Natural killer cell (primary cell): ENCODE measurements at regions not wholly inside any gene's neighbourhood (a gene's known extent, or its start where the extent isn't known, plus 50 kb on each side); places are given as distances from the start of the nearest gene placed in this dataset.

Experiments used
- ATAC-seq, 3 donors: fragments of 150-1000 bp in 2 of 3; fragments of 200-7000 bp in 1 of 3; cut with Tn5 transposase; 1 replicate in 1 of 3; 2 replicates in 2 of 3; pipeline ENCODE4 v1.10.0; 2021; ENCODE audit warnings: mild to moderate bottlenecking in 2 of 3, moderate library complexity in 2 of 3
- DNase-seq, 2 donors: peaks; one replicate each; pipeline versions ENCODE4 v3.0.0 to v3.0.0-alpha.2; 2013 to 2021; ENCODE audit warnings: mixed read lengths in 1 of 2
- H3K27ac ChIP-seq: one replicate; pipeline ENCODE4 v1.5.1; 2013; ENCODE audit warnings: mild to moderate bottlenecking, low read length
- H3K27me3 ChIP-seq: one replicate; pipeline ENCODE4 v1.6.1; 2013; ENCODE audit warnings: low read length; ENCODE audit not compliant: control insufficient read depth, insufficient read depth
- H3K36me3 ChIP-seq: one replicate; pipeline ENCODE4 v1.6.1; 2013; ENCODE audit warnings: low read length; ENCODE audit not compliant: control insufficient read depth, insufficient read depth
- H3K4me1 ChIP-seq: one replicate; pipeline ENCODE4 v1.6.1; 2013; ENCODE audit warnings: low read length; ENCODE audit not compliant: control insufficient read depth, insufficient read depth
- H3K4me3 ChIP-seq: one replicate; pipeline ENCODE4 v1.5.1; 2013; ENCODE audit warnings: low read length
- H3K9me3 ChIP-seq: one replicate; pipeline ENCODE4 v1.6.1; 2013; ENCODE audit warnings: low read length; ENCODE audit not compliant: control insufficient read depth, insufficient read depth
- H3K27ac Mint-ChIP-seq, 2 donors: one replicate each; pipeline ENCODE4 v1.8.0; 2022; ENCODE audit warnings: mild to moderate bottlenecking in 2 of 2, mixed read lengths in 2 of 2, moderate library complexity in 1 of 2
- H3K27me3 Mint-ChIP-seq, 2 donors: one replicate each; pipeline ENCODE4 v1.8.0; 2022; ENCODE audit warnings: low read depth in 2 of 2, mixed read lengths in 2 of 2
- H3K36me3 Mint-ChIP-seq: one replicate; pipeline ENCODE4 v1.8.0; 2022; ENCODE audit warnings: mixed read lengths
- H3K4me1 Mint-ChIP-seq, 2 donors: one replicate each; pipeline ENCODE4 v1.8.0; 2022; ENCODE audit warnings: mixed read lengths in 2 of 2
- H3K4me3 Mint-ChIP-seq: one replicate; pipeline ENCODE4 v1.8.0; 2022; ENCODE audit warnings: mild to moderate bottlenecking, moderate library complexity, mixed read lengths
- H3K9me3 Mint-ChIP-seq, 2 donors: one replicate each; pipeline ENCODE4 v1.8.0; 2022; ENCODE audit warnings: mixed read lengths in 2 of 2
- CTCF ChIP-seq: fragments of 200-600 bp; IDR thresholded peaks from one replicate; pipeline ENCODE4 v1.8.0; 2022; ENCODE audit warnings: antibody characterized with exemption
- WGBS: methylation state at CpG from one replicate; pipeline ENCODE4 v1.1.7; 2013; ENCODE audit warnings: missing lambda C conversion rate; ENCODE audit not compliant: insufficient coverage; 5-methylcytosine and 5-hydroxymethylcytosine counted together
- intact Hi-C: fragments of 100-400 bp; cut with micrococcal nuclease; formaldehyde crosslinking; loops from one replicate; pipeline ENCODE4 v1.14.2; 2022

GRCh38 chr3:68067314-68067713, 412.9 kb upstream of the SUCLG2 start:
- H3K9me3 ChIP-seq: peaks cover 6% of the 10 kb centered on the region
- DNase-seq (no peak), ATAC-seq (no peak)
- Mint-ChIP-seq H3K27me3 (no peaks in the 10 kb centered on the region), H3K4me3 (no peak overlapping the region), H3K9me3 (peaks cover 10 to 14% of the 10 kb centered on the region in 2 donors), H3K27ac (no peak overlapping the region), H3K4me1 (no peaks in the 10 kb centered on the region), H3K36me3 (no peaks in the 10 kb centered on the region)
- H3K36me3 ChIP-seq: no peaks in the 10 kb centered on the region
- no peaks in the 10 kb centered on the region for H3K27me3 ChIP-seq
- WGBS: 88% methylated on average over 1 of the region's 1 CpG
- TF ChIP-seq CTCF: no peak
- no peak overlapping the region for H3K4me3 ChIP-seq
- intact Hi-C loops: no loop called here
- peaks cover 5% of the 10 kb centered on the region for H3K4me1 ChIP-seq
- H3K27ac ChIP-seq: no peak overlapping the region

GRCh38 chr3:68062926-68063325, 408.5 kb upstream of the SUCLG2 start:
- Mint-ChIP-seq H3K27me3 (no peaks in the 10 kb centered on the region), H3K4me1 (peaks cover 0 to 10% of the 10 kb centered on the region in 2 donors), H3K36me3 (no peaks in the 10 kb centered on the region), H3K9me3 (peaks cover 3 to 4% of the 10 kb centered on the region in 2 donors), H3K27ac (no peak overlapping the region), H3K4me3 (no peak overlapping the region)
- Histone ChIP-seq H3K27me3 (no peaks in the 10 kb centered on the region), H3K4me1 (no peaks in the 10 kb centered on the region), H3K4me3 (no peak overlapping the region), H3K9me3 (no peaks in the 10 kb centered on the region), H3K36me3 (no peaks in the 10 kb centered on the region), H3K27ac (no peak overlapping the region)
- TF ChIP-seq CTCF: no peak
- DNase-seq (no peak), ATAC-seq (no peak)
- WGBS: 88% methylated on average over 5 of the region's 5 CpGs
- intact Hi-C loops: no loop called here

- H3K9me3 ChIP-seq: no peaks in the 10 kb centered on the region
- Mint-ChIP-seq H3K4me3 (no peak overlapping the region), H3K27ac (no peak overlapping the region), H3K9me3 (peaks cover 0 to 4% of the 10 kb centered on the region in 2 donors), H3K27me3 (no peaks in the 10 kb centered on the region), H3K4me1 (peaks cover 0 to 19% of the 10 kb centered on the region in 2 donors), H3K36me3 (no peaks in the 10 kb centered on the region)
- no peaks in the 10 kb centered on the region for H3K27me3 ChIP-seq
- H3K36me3 ChIP-seq: no peaks in the 10 kb centered on the region
- peaks cover 6% of the 10 kb centered on the region for H3K4me1 ChIP-seq
- intact Hi-C loops: no loop called here
- no peak overlapping the region for H3K27ac ChIP-seq
- TF ChIP-seq CTCF: no peak
- no peak overlapping the region for H3K4me3 ChIP-seq
- DNase-seq: no peak
- WGBS: 87% methylated on average over 5 of the region's 5 CpGs
- no peak for ATAC-seq
These were observed 406.5 kb upstream of the SUCLG2 start for GRCh38 chr3:68060910-68061309.

- 91% methylated on average over 3 of the region's 3 CpGs for WGBS
These were observed 405.8 kb upstream of the SUCLG2 start for GRCh38 chr3:68060191-68060590.

More at GRCh38 chr3:68060191-68060590, 405.8 kb upstream of the SUCLG2 start:
- H3K4me1 Mint-ChIP-seq: peaks cover 0 to 19% of the 10 kb centered on the region in 2 donors
- TF ChIP-seq CTCF: no peak
- no peaks in the 10 kb centered on the region for H3K9me3 ChIP-seq
- intact Hi-C loops: no loop called here
- H3K9me3 Mint-ChIP-seq: peaks cover 0 to 2% of the 10 kb centered on the region in 2 donors
- ATAC-seq (no peak), DNase-seq (no peak)
- H3K27me3 ChIP-seq: no peaks in the 10 kb centered on the region
- H3K27ac Mint-ChIP-seq: no peak overlapping the region
- H3K27ac ChIP-seq: no peak overlapping the region
- H3K27me3 Mint-ChIP-seq: no peaks in the 10 kb centered on the region
- H3K36me3 ChIP-seq: no peaks in the 10 kb centered on the region
- no peak overlapping the region for H3K4me3 ChIP-seq
- no peak overlapping the region for H3K4me3 Mint-ChIP-seq
- no peaks in the 10 kb centered on the region for H3K36me3 Mint-ChIP-seq
- H3K4me1 ChIP-seq: peaks cover 6% of the 10 kb centered on the region
